HL-60 (cell line): ENCODE measurements at regions not wholly inside any gene's neighbourhood (a gene's known extent, or its start where the extent isn't known, plus 50 kb on each side); places are given as distances from the start of the nearest gene placed in this dataset.

Experiments used
- GABPA ChIP-seq: IDR thresholded peaks from 2 replicates; pipeline ENCODE4 v1.6.1; 2012; ENCODE audit warnings: low read depth
- POLR2AphosphoS5 ChIP-seq: IDR thresholded peaks from 2 replicates; pipeline ENCODE4 v1.6.1; 2012; ENCODE audit warnings: low read depth
- REST ChIP-seq: IDR thresholded peaks from 2 replicates; pipeline ENCODE4 v1.6.1; 2012; ENCODE audit warnings: low read depth; ENCODE audit not compliant: insufficient replicate concordance
- SPI1 ChIP-seq: IDR thresholded peaks from 2 replicates; pipeline ENCODE4 v1.6.1; 2012; ENCODE audit warnings: low read depth, mild to moderate bottlenecking, borderline replicate concordance
- TF ChIP-seq, protein P1 (sequence below): IDR thresholded peaks from one replicate; pipeline ENCODE4 v1.5.1; 2011; ENCODE audit warnings: low read length, control low read depth, inconsistent platforms; ENCODE audit not compliant: insufficient read depth

DNA sequence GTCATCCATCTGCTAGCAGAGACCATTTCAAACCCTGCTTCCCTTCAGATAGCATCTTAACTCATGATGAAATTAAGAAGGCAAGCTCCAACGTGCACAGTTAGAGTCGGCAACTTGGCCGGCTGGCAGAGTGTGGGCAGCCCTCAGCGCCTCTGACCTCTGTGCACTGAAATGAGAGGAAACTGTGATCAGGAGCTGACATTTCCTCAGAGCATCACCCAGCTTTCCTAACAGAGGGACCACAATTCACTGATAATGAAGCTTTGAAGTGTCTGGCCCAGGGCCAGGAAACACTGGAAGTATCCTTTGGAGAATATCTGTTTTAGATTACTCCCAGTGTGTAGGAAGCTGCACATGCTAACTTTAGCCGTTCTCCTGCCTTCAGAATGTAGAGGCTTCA lies 145.0 kb upstream of the ZC3H11B start:
- TF ChIP-seq, protein P1, sequence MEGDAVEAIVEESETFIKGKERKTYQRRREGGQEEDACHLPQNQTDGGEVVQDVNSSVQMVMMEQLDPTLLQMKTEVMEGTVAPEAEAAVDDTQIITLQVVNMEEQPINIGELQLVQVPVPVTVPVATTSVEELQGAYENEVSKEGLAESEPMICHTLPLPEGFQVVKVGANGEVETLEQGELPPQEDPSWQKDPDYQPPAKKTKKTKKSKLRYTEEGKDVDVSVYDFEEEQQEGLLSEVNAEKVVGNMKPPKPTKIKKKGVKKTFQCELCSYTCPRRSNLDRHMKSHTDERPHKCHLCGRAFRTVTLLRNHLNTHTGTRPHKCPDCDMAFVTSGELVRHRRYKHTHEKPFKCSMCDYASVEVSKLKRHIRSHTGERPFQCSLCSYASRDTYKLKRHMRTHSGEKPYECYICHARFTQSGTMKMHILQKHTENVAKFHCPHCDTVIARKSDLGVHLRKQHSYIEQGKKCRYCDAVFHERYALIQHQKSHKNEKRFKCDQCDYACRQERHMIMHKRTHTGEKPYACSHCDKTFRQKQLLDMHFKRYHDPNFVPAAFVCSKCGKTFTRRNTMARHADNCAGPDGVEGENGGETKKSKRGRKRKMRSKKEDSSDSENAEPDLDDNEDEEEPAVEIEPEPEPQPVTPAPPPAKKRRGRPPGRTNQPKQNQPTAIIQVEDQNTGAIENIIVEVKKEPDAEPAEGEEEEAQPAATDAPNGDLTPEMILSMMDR = no peak
- TF ChIP-seq POLR2AphosphoS5 = no peak
- TF ChIP-seq REST = no peak
- TF ChIP-seq SPI1 = no peak
- TF ChIP-seq GABPA = no peak
